Natural killer cell treated with Interleukin-12 subunit alpha and Interleukin-12 subunit beta and Interleukin-15 and Interleukin-18, amount 100 ng/mL, for 72 hours (primary cell): ENCODE measurements at regions not wholly inside any gene's neighbourhood (a gene's known extent, or its start where the extent isn't known, plus 50 kb on each side); places are given as distances from the start of the nearest gene placed in this dataset.

Experiments used
- ATAC-seq, 2 donors: fragments of 150-1000 bp; cut with Tn5 transposase in 1 of 2; sonication (Bioruptor Pico), chemical (Tn5 transposase) in 1 of 2; 2 replicates each; pipeline ENCODE4 v1.10.0; 2021
- DNase-seq: peaks from one replicate; pipeline ENCODE4 v3.0.0; 2022; ENCODE audit warnings: low spot score
- H3K27ac Mint-ChIP-seq, 2 donors: 1 replicate in 1 of 2; 2 replicates in 1 of 2; pipeline ENCODE4 v1.8.0; 2022; ENCODE audit warnings: mixed read lengths in 2 of 2, mild to moderate bottlenecking in 1 of 2, moderate library complexity in 1 of 2
- H3K27me3 Mint-ChIP-seq, 2 donors: 1 replicate in 1 of 2; 2 replicates in 1 of 2; pipeline ENCODE4 v1.8.0; 2022; ENCODE audit warnings: mixed read lengths in 2 of 2
- H3K36me3 Mint-ChIP-seq: one replicate; pipeline ENCODE4 v1.8.0; 2022; ENCODE audit warnings: mixed read lengths
- H3K4me1 Mint-ChIP-seq, 2 donors: 1 replicate in 1 of 2; 2 replicates in 1 of 2; pipeline ENCODE4 v1.8.0; 2022; ENCODE audit warnings: low read depth in 2 of 2, mixed read lengths in 2 of 2, mild to moderate bottlenecking in 1 of 2
- H3K4me3 Mint-ChIP-seq: one replicate; pipeline ENCODE4 v1.8.0; 2022; ENCODE audit warnings: mixed read lengths
- H3K9me3 Mint-ChIP-seq: 2 replicates; pipeline ENCODE4 v1.8.0; 2022; ENCODE audit warnings: mixed read lengths

DNA sequence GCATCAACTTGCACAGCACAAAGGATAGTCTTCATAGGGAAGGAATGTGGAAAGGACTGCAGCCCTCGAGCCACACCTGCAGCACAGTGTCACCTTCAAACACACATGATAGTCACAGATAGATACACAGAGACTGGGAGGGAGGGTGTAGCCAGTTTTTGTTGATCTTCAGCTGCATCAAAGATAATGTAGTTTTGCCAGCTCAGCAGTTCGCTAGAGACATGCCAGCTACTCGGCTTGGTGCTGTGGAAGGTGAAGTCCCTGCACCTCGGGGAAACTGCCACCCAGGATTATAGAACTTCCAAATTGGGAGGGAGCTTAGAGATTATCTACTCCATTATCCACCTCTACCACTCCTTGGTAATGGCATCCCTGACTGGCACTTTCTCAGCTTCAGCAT is 92.9 kb upstream of the PAK3 start:
- no peaks in the 10 kb centered on the region for H3K9me3 Mint-ChIP-seq
- ATAC-seq (no peak), DNase-seq (no peak)
- no peak overlapping the region for H3K27ac Mint-ChIP-seq
- peaks cover 9 to 18% of the 10 kb centered on the region in 2 donors for H3K27me3 Mint-ChIP-seq
- H3K36me3 Mint-ChIP-seq = no peaks in the 10 kb centered on the region
- H3K4me3 Mint-ChIP-seq = no peak overlapping the region
- no peaks in the 10 kb centered on the region for H3K4me1 Mint-ChIP-seq

GRCh38 chrX:110992611-110993010 is 103.4 kb upstream of the PAK3 start:
- DNase-seq = no peak
- Mint-ChIP-seq H3K27me3 (peaks cover 19 to 25% of the 10 kb centered on the region in 2 donors), H3K36me3 (no peaks in the 10 kb centered on the region)

DNA sequence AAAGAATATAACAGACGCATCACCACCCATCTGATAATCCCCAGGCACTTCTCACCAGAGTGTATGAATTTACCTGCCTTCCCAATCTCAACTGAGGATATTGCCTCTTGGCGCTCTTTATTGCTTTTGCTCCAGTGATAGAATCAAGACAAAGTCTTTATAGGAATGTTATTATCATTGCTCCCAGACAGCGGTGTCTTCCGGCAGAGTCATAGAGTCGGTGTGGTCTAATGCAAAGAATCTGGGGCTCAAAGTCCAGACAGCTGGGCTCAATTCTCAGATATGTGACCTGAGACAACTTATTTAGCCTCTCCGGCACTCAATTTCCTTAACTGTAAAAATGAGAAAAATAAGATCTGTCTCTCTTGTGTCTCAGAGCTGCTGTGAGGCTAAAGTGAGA is 106.1 kb upstream of the PAK3 start:
- no peaks in the 10 kb centered on the region for H3K36me3 Mint-ChIP-seq
- H3K4me3 Mint-ChIP-seq = no peak overlapping the region
- no peaks in the 10 kb centered on the region for H3K4me1 Mint-ChIP-seq
- no peak for DNase-seq
- H3K27ac Mint-ChIP-seq = no peak overlapping the region
- no peaks in the 10 kb centered on the region for H3K9me3 Mint-ChIP-seq
- H3K27me3 Mint-ChIP-seq = peaks cover 14 to 26% of the 10 kb centered on the region in 2 donors
- no peak for ATAC-seq

More at GRCh38 chrX:110992611-110993010, 103.4 kb upstream of the PAK3 start:
- H3K9me3 Mint-ChIP-seq = no peaks in the 10 kb centered on the region
- H3K27ac Mint-ChIP-seq = no peak overlapping the region
- no peaks in the 10 kb centered on the region for H3K4me1 Mint-ChIP-seq
- H3K4me3 Mint-ChIP-seq = no peak overlapping the region
- ATAC-seq = no peak

DNA sequence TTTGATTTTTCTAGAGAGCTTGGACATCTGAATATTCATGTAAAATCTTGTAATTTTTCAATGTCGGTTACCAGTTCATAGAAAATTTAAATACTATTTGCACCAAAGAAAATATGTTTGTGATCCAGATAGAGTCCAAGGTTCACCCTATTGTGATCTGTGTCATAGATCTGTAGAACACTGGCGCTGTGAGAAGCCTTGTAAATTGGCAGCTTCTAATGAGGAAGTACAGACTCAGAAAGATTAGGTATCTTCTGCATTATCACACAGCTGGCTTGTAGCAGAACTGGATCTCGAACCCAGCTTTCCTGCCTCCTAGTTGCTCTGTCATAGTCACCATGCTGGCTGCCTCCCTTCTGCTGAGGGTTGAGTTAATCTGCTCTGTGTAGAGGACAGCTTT is 106.5 kb upstream of the PAK3 start:
- no peaks in the 10 kb centered on the region for H3K4me1 Mint-ChIP-seq
- H3K27me3 Mint-ChIP-seq = peaks cover 10 to 24% of the 10 kb centered on the region in 2 donors
- DNase-seq (no peak), ATAC-seq (no peak)
- H3K27ac Mint-ChIP-seq = no peak overlapping the region
- no peak overlapping the region for H3K4me3 Mint-ChIP-seq
- H3K36me3 Mint-ChIP-seq = no peaks in the 10 kb centered on the region
- no peaks in the 10 kb centered on the region for H3K9me3 Mint-ChIP-seq

GRCh38 chrX:110987292-110987691 is 108.7 kb upstream of the PAK3 start:
- H3K4me1 Mint-ChIP-seq = no peaks in the 10 kb centered on the region
- H3K27me3 Mint-ChIP-seq = peaks cover 9 to 22% of the 10 kb centered on the region in 2 donors
- H3K9me3 Mint-ChIP-seq = no peaks in the 10 kb centered on the region
- DNase-seq = no peak
- no peak overlapping the region for H3K4me3 Mint-ChIP-seq
- H3K27ac Mint-ChIP-seq = no peak overlapping the region
- ATAC-seq = no peak
- no peaks in the 10 kb centered on the region for H3K36me3 Mint-ChIP-seq

- Mint-ChIP-seq H3K36me3 (no peaks in the 10 kb centered on the region), H3K4me3 (no peak overlapping the region), H3K4me1 (no peaks in the 10 kb centered on the region), H3K27me3 (peaks cover 0 to 19% of the 10 kb centered on the region in 2 donors), H3K9me3 (no peaks in the 10 kb centered on the region), H3K27ac (no peak overlapping the region)
- DNase-seq = no peak
- no peak for ATAC-seq
Measured at GRCh38 chrX:110985470-110985869, 110.5 kb upstream of the PAK3 start.

DNA sequence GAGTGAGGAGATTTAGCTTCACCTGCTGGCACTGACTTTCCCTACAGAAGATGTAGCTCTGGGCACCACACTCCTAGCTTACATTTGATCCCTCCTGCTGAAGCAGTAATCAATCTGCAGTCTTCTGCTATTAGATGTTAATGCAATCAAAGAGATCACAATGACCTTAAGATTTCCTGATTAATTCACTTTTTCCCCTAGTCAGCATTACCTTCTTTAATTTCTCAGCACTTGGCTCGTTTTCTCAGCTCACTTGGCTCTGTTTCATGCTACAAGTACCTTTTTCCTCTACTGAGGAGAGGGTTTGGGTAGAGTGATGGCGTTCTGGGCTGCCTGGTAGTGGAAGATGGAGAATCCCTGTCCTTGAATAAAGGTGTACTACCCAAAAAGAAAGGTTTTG is 113.0 kb upstream of the PAK3 start:
- Mint-ChIP-seq H3K36me3 (no peaks in the 10 kb centered on the region), H3K27ac (no peak overlapping the region), H3K27me3 (peaks cover 0 to 24% of the 10 kb centered on the region in 2 donors), H3K4me3 (no peak overlapping the region), H3K9me3 (no peaks in the 10 kb centered on the region), H3K4me1 (no peaks in the 10 kb centered on the region)
- ATAC-seq (no peak), DNase-seq (no peak)

DNA sequence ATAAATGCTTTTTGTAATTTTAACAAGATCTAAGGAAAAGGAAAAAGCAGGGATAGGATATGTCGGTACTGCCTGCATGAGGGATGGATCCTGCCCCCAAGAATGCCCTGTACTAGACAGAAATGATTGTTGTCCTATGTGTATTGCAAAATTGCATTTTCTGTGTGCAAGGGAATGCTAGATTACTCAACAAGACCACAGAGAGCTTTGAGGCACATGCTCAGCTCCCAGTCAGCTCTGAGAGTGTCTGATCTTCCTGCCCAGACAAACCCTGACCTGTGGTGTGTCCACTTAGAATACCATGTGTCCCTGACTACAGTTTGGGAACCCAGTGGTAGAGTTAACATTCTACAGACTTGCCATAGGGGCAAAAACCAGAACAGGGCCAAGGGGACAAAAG is 129.2 kb upstream of the PAK3 start:
- ATAC-seq (peak in 1 of 2 donors; percentile 15), DNase-seq (no peak)
- no peaks in the 10 kb centered on the region for H3K36me3 Mint-ChIP-seq
- H3K27me3 Mint-ChIP-seq = peaks cover 0 to 2% of the 10 kb centered on the region in 2 donors
- H3K9me3 Mint-ChIP-seq = no peaks in the 10 kb centered on the region
- H3K4me1 Mint-ChIP-seq = no peaks in the 10 kb centered on the region
- no peak overlapping the region for H3K4me3 Mint-ChIP-seq
- no peak overlapping the region for H3K27ac Mint-ChIP-seq

GRCh38 chrX:110966091-110966454 is 129.9 kb upstream of the PAK3 start:
- Mint-ChIP-seq H3K9me3 (no peaks in the 10 kb centered on the region), H3K27ac (no peak overlapping the region), H3K4me3 (no peak overlapping the region), H3K27me3 (peaks cover 0 to under 1% of the 10 kb centered on the region in 2 donors), H3K36me3 (no peaks in the 10 kb centered on the region), H3K4me1 (no peaks in the 10 kb centered on the region)
- no peak for DNase-seq
- no peak for ATAC-seq

DNA sequence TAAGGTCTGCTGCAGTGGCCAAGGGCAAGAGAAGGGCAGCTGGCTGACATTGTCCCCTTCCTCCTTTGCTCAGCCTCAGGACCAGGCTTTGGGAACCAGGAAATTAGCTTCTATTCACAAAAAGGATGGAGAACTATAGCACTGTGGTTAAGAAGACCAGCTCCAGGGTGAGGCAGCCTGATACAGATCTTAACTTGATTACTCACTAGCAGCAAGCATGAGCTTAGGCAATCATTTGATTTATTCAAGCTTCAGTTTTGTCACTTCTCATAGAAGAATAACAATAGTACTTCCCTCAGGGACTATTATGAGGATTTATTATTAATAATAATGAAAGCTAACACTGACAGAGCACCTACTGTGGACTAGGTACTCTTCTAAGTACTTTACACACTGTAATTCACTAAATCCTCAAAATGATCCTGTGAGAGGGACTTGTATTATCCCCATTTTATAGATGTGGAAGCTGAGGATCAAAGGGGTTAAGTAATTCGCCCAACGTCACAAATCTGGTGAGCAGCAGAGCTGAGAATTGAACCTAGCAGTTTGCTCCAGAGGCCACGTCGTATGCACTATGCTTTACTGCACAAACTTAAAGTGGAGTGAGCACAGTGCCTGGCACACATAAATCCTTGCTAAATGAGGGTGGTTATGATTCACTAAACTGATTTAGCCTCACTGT is 130.4 kb upstream of the PAK3 start:
- no peaks in the 10 kb centered on the region for H3K9me3 Mint-ChIP-seq

DNA sequence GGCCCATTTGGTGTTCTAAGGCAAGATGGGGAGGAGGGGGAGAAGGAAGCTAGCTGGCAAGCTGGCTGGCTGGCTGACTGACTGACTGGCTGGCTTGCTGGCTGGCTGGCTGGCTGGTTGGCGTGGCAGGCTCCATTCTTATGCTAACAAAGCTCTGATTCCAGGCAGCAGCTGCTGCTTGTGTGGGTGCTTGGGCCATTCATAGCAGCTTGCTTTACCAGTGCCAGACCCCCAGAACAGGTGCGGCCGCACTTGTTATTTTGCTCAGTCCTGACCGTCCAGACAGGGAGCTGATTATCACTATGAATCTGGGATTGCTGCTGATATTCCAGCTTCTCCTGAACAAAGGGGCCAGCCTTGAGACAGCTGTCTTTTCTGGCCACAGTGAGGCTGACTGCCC is 131.2 kb upstream of the PAK3 start:
- no peaks in the 10 kb centered on the region for H3K4me1 Mint-ChIP-seq
- no peak overlapping the region for H3K4me3 Mint-ChIP-seq
- H3K36me3 Mint-ChIP-seq = no peaks in the 10 kb centered on the region
- ATAC-seq (peak in 1 of 2 donors; percentile 13), DNase-seq (no peak)
- no peaks in the 10 kb centered on the region for H3K27me3 Mint-ChIP-seq
- H3K9me3 Mint-ChIP-seq = no peaks in the 10 kb centered on the region
- H3K27ac Mint-ChIP-seq = no peak overlapping the region

More for the DNA sequence above, 130.4 kb upstream of the PAK3 start:
- Mint-ChIP-seq H3K4me3 (no peak overlapping the region), H3K27ac (no peak overlapping the region), H3K27me3 (no peaks in the 10 kb centered on the region), H3K4me1 (no peaks in the 10 kb centered on the region), H3K36me3 (no peaks in the 10 kb centered on the region)
- DNase-seq (no peak), ATAC-seq (no peak)

GRCh38 chrX:110962451-110962850 is 133.5 kb upstream of the PAK3 start:
- DNase-seq = no peak
- H3K9me3 Mint-ChIP-seq = no peaks in the 10 kb centered on the region
- no peaks in the 10 kb centered on the region for H3K36me3 Mint-ChIP-seq
- no peaks in the 10 kb centered on the region for H3K4me1 Mint-ChIP-seq
- no peak overlapping the region for H3K27ac Mint-ChIP-seq
- H3K27me3 Mint-ChIP-seq = no peaks in the 10 kb centered on the region
- no peak overlapping the region for H3K4me3 Mint-ChIP-seq
- no peak for ATAC-seq

GRCh38 chrX:110955706-110956105 is 140.3 kb upstream of the PAK3 start:
- H3K27me3 Mint-ChIP-seq = peaks cover 0 to 4% of the 10 kb centered on the region in 2 donors
- DNase-seq (no peak), ATAC-seq (no peak)
- no peak overlapping the region for H3K4me3 Mint-ChIP-seq
- H3K4me1 Mint-ChIP-seq = no peaks in the 10 kb centered on the region
- no peaks in the 10 kb centered on the region for H3K9me3 Mint-ChIP-seq
- H3K36me3 Mint-ChIP-seq = no peaks in the 10 kb centered on the region
- H3K27ac Mint-ChIP-seq = no peak overlapping the region

DNA sequence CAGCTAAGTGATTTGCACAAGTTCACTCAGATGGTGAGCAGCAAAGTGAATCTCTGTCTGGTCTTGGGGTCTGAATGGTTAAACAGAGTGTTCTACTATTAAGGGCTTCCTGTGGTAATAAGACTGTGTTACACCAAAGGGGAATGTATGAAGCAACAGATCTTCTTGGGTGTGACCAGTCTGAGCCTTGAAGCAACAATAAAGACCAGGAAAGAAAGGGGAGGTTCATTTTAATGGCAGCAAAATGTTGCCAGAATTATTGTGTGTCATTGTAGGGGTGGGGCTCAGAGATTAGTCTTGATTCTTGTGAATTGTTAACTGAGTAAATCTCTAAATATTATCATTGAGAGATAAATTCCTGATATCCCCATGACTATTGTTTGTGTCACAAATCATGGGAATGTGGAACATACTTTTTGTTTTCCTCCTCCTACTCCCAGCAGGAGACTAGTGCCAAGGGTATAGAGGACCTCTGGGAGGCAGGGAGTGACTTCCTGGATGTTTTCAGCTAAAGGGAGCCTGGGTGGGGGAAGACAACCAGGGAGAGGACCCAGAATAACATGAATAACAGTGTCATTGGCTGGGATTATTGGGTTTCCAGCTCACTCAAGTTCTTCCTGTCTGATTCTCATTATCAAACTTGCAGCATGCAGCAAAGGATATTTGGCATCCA is 141.4 kb upstream of the PAK3 start:
- no peaks in the 10 kb centered on the region for H3K4me1 Mint-ChIP-seq
- no peak overlapping the region for H3K4me3 Mint-ChIP-seq
- no peak for ATAC-seq
- no peak overlapping the region for H3K27ac Mint-ChIP-seq
- H3K36me3 Mint-ChIP-seq = no peaks in the 10 kb centered on the region
- DNase-seq = no peak
- H3K9me3 Mint-ChIP-seq = no peaks in the 10 kb centered on the region
- H3K27me3 Mint-ChIP-seq = peaks cover 0 to 4% of the 10 kb centered on the region in 2 donors
